Tibial artery (tissue), 4 donors: ENCODE measurements at regions not wholly inside any gene's neighbourhood (a gene's known extent, or its start where the extent isn't known, plus 50 kb on each side); places are given as distances from the start of the nearest gene placed in this dataset.

Experiments
- DNase-seq, 2 donors: peaks; one replicate each; pipeline ENCODE4 v3.0.0-alpha.2; 2019
- H3K27ac ChIP-seq, 2 donors: fragments of 200-600 bp; sonication (generic) in 1 of 2; 1 replicate in 1 of 2; 2 replicates in 1 of 2; pipeline ENCODE4 v1.5.1; 2018 to 2019; ENCODE audit warnings: mild to moderate bottlenecking in 1 of 2
- H3K27me3 ChIP-seq, 2 donors: fragments of 200-600 bp; sonication (generic) in 1 of 2; one replicate each; pipeline versions ENCODE4 v1.5.1 to v1.6.0; 2016 to 2019
- H3K36me3 ChIP-seq, 3 donors: fragments of 200-600 bp; sonication (generic) in 2 of 3; one replicate each; pipeline ENCODE4 v1.5.1; 2016 to 2019; ENCODE audit warnings: mild to moderate bottlenecking in 2 of 3
- H3K4me1 ChIP-seq, 4 donors: fragments of 200-600 bp; sonication (generic) in 2 of 4; 1 replicate in 3 of 4; 2 replicates in 1 of 4; pipeline ENCODE4 v1.5.1; 2016 to 2019
- H3K4me3 ChIP-seq, 2 donors: fragments of 200-600 bp; sonication (generic) in 1 of 2; 1 replicate in 1 of 2; 2 replicates in 1 of 2; pipeline ENCODE4 v1.5.1; 2018 to 2019; ENCODE audit warnings: mild to moderate bottlenecking in 2 of 2
- H3K9me3 ChIP-seq, 3 donors: fragments of 200-600 bp; sonication (generic) in 1 of 3; one replicate each; pipeline ENCODE4 v1.5.1; 2016 to 2019
- CTCF ChIP-seq, 2 experiments: fragments of 200-600 bp in 1 of 2; fragments of 450-650 bp in 1 of 2; IDR thresholded peaks; one replicate each; pipeline ENCODE4 v1.5.1; 2017 to 2019; ENCODE audit warnings: antibody characterized with exemption in 2 of 2, mild to moderate bottlenecking in 1 of 2, moderate library complexity in 1 of 2
- intact Hi-C: fragments of 100-400 bp; cut with DNase I; formaldehyde crosslinking; loops from one replicate; pipeline ENCODE4 v1.15.0; 2023; ENCODE audit warnings: low total_unique reads

GRCh38 chr6:156068881-156069280, 613.2 kb upstream of the NOX3 start:
- intact Hi-C loops = no loop called here
- Histone ChIP-seq H3K4me3 (no peak overlapping the region), H3K36me3 (no peaks in the 10 kb centered on the region), H3K27me3 (no peaks in the 10 kb centered on the region), H3K4me1 (no peaks in the 10 kb centered on the region), H3K27ac (no peak overlapping the region), H3K9me3 (no peaks in the 10 kb centered on the region)
- TF ChIP-seq CTCF (IDR thresholded peaks at IDR 0.05) = no peak
- DNase-seq = no peak

GRCh38 chr6:156065849-156066248, 610.2 kb upstream of the NOX3 start:
- H3K27ac ChIP-seq = no peak overlapping the region
- intact Hi-C loops = no loop called here
- peaks cover 0 to 22% (median 15%) of the 10 kb centered on the region in 4 donors for H3K4me1 ChIP-seq
- no peak for TF ChIP-seq CTCF (IDR thresholded peaks at IDR 0.05)
- H3K4me3 ChIP-seq = no peak overlapping the region
- no peaks in the 10 kb centered on the region for H3K27me3 ChIP-seq
- DNase-seq = no peak
- no peaks in the 10 kb centered on the region for H3K36me3 ChIP-seq
- no peaks in the 10 kb centered on the region for H3K9me3 ChIP-seq

- no peaks in the 10 kb centered on the region for H3K9me3 ChIP-seq
- peaks cover 0 to 48% (median 26%) of the 10 kb centered on the region in 4 donors for H3K4me1 ChIP-seq
- no peaks in the 10 kb centered on the region for H3K36me3 ChIP-seq
- peak in 1 of 2 donors; percentile 69 for DNase-seq
- H3K4me3 ChIP-seq = no peak overlapping the region
- peak overlapping the region; percentile 33 to 36 for H3K27ac ChIP-seq
- H3K27me3 ChIP-seq = no peaks in the 10 kb centered on the region
- TF ChIP-seq CTCF (IDR thresholded peaks at IDR 0.05) = no peak
- intact Hi-C loops = no loop called here
Observed at GRCh38 chr6:156062091-156062563, 606.5 kb upstream of the NOX3 start.

GRCh38 chr6:156061465-156061864, 605.8 kb upstream of the NOX3 start:
- Histone ChIP-seq H3K4me3 (no peak overlapping the region), H3K4me1 (peaks cover 0 to 48% (median 26%) of the 10 kb centered on the region in 4 donors), H3K9me3 (no peaks in the 10 kb centered on the region), H3K27ac (peak overlapping the region; percentile 33 to 36), H3K36me3 (no peaks in the 10 kb centered on the region), H3K27me3 (no peaks in the 10 kb centered on the region)
- intact Hi-C loops = no loop called here
- TF ChIP-seq CTCF (IDR thresholded peaks at IDR 0.05) = no peak
- no peak for DNase-seq

- peaks cover 0 to 48% (median 26%) of the 10 kb centered on the region in 4 donors for H3K4me1 ChIP-seq
- no peaks in the 10 kb centered on the region for H3K27me3 ChIP-seq
- intact Hi-C loops = no loop called here
- H3K9me3 ChIP-seq = peaks cover 0 to 3% (median 0%) of the 10 kb centered on the region in 3 donors
- DNase-seq = no peak
- H3K4me3 ChIP-seq = no peak overlapping the region
- TF ChIP-seq CTCF (IDR thresholded peaks at IDR 0.05) = no peak
- H3K27ac ChIP-seq = no peak overlapping the region
- H3K36me3 ChIP-seq = no peaks in the 10 kb centered on the region
Observed at GRCh38 chr6:156060013-156060412, 604.4 kb upstream of the NOX3 start.

- Histone ChIP-seq H3K27me3 (no peaks in the 10 kb centered on the region), H3K9me3 (peaks cover 0 to 3% (median 0%) of the 10 kb centered on the region in 3 donors), H3K4me1 (peaks cover 0 to 48% (median 26%) of the 10 kb centered on the region in 4 donors), H3K27ac (peak overlapping the region; percentile 32 to 47), H3K36me3 (no peaks in the 10 kb centered on the region), H3K4me3 (no peak overlapping the region)
- intact Hi-C loops = no loop called here
- no peak for DNase-seq
- TF ChIP-seq CTCF (IDR thresholded peaks at IDR 0.05) = no peak
Observed at GRCh38 chr6:156058356-156058755, 602.7 kb upstream of the NOX3 start.
